ENCODE measurements at regions not wholly inside any gene's neighbourhood (a gene's known extent, or its start where the extent isn't known, plus 50 kb on each side); places are given as distances from the start of the nearest gene placed in this dataset.

- TF ChIP-seq CTCF (IDR thresholded peaks at IDR 0.05 in 8 of 11, conservative IDR thresholded peaks at IDR 0.05 in 3 of 11) (no peak), POLR2A (IDR thresholded peaks at IDR 0.05) (no peak), POLR2AphosphoS5 (IDR thresholded peaks at IDR 0.05) (no peak)
Measured at GRCh38 chrX:39204945-39205344, 403.7 kb downstream of the MID1IP1 start.

Data from spleen (tissue), 7 donors.